Liver (tissue), 7 donors: ENCODE measurements at regions not wholly inside any gene's neighbourhood (a gene's known extent, or its start where the extent isn't known, plus 50 kb on each side); places are given as distances from the start of the nearest gene placed in this dataset.

Source experiments
- DNase-seq: peaks from one replicate; pipeline ENCODE4 v3.0.0-alpha.2; 2017; ENCODE audit warnings: low spot score
- H3K27ac ChIP-seq, 2 donors: one replicate each; pipeline ENCODE4 v1.7.0; 2013; ENCODE audit warnings: inconsistent platforms in 2 of 2, low read length in 2 of 2, control low read depth in 1 of 2, low read depth in 1 of 2, mild to moderate bottlenecking in 1 of 2
- H3K27me3 ChIP-seq, 4 donors: one replicate each; pipeline versions ENCODE4 v1.6.1 to v1.7.0; 2013; ENCODE audit warnings: low read length in 3 of 4, inconsistent platforms in 1 of 4, mild to moderate bottlenecking in 1 of 4, moderate library complexity in 1 of 4; ENCODE audit not compliant: control insufficient read depth in 4 of 4, insufficient read depth in 4 of 4
- H3K36me3 ChIP-seq, 4 donors: one replicate each; pipeline versions ENCODE4 v1.6.1 to v1.7.0; 2013; ENCODE audit warnings: low read length in 3 of 4, mild to moderate bottlenecking in 3 of 4, low read depth in 1 of 4, moderate library complexity in 1 of 4; ENCODE audit not compliant: control insufficient read depth in 4 of 4, insufficient read depth in 3 of 4
- H3K4me1 ChIP-seq, 4 donors: one replicate each; pipeline versions ENCODE4 v1.6.1 to v1.7.0; 2013; ENCODE audit warnings: low read length in 3 of 4, mild to moderate bottlenecking in 3 of 4, moderate library complexity in 1 of 4; ENCODE audit not compliant: control insufficient read depth in 4 of 4, insufficient read depth in 4 of 4
- H3K4me3 ChIP-seq, 3 donors: one replicate each; pipeline versions ENCODE4 v1.6.1 to v1.7.0; 2013; ENCODE audit warnings: low read length in 3 of 3, control low read depth in 1 of 3, low read depth in 1 of 3, mild to moderate bottlenecking in 1 of 3
- H3K9ac ChIP-seq, 2 donors: one replicate each; pipeline ENCODE4 v1.7.0; 2013; ENCODE audit warnings: low read length in 2 of 2, mild to moderate bottlenecking in 2 of 2, moderate library complexity in 2 of 2, control low read depth in 1 of 2, low read depth in 1 of 2
- H3K9me3 ChIP-seq, 4 donors: one replicate each; pipeline versions ENCODE4 v1.6.1 to v1.7.0; 2013; ENCODE audit warnings: low read length in 3 of 4; ENCODE audit not compliant: control insufficient read depth in 4 of 4
- ATF3 ChIP-seq: IDR thresholded peaks from 2 replicates; pipeline ENCODE4 v1.6.1; 2016; ENCODE audit warnings: antibody characterized with exemption
- EGR1 ChIP-seq, 2 donors: IDR thresholded peaks; 2 replicates each; pipeline ENCODE4 v1.6.1; 2016 to 2018; ENCODE audit warnings: antibody characterized with exemption in 2 of 2, low read depth in 2 of 2
- HNF4A ChIP-seq, 2 donors: conservative IDR thresholded peaks; 2 replicates each; pipeline ENCODE4 v1.6.1; 2016; ENCODE audit warnings: antibody characterized with exemption in 2 of 2, mild to moderate bottlenecking in 2 of 2
- HNF4G ChIP-seq: IDR thresholded peaks from 2 replicates; pipeline ENCODE4 v1.6.1; 2016; ENCODE audit warnings: antibody characterized with exemption
- JUND ChIP-seq, 2 donors: IDR thresholded peaks; 2 replicates each; pipeline ENCODE4 v1.6.1; 2016; ENCODE audit warnings: antibody characterized with exemption in 2 of 2
- MAX ChIP-seq: IDR thresholded peaks from 2 replicates; pipeline ENCODE4 v1.6.1; 2016; ENCODE audit warnings: antibody characterized with exemption
- NR2F2 ChIP-seq: IDR thresholded peaks from 2 replicates; pipeline ENCODE4 v1.6.1; 2016; ENCODE audit warnings: antibody characterized with exemption
- RAD21 ChIP-seq, 2 donors: IDR thresholded peaks; 2 replicates each; pipeline ENCODE4 v1.6.1; 2016; ENCODE audit warnings: antibody characterized with exemption in 2 of 2, mild to moderate bottlenecking in 2 of 2
- REST ChIP-seq: IDR thresholded peaks from 2 replicates; pipeline ENCODE4 v1.6.1; 2016; ENCODE audit warnings: antibody characterized with exemption, mild to moderate bottlenecking
- SP1 ChIP-seq: IDR thresholded peaks from 2 replicates; pipeline ENCODE4 v1.6.1; 2018; ENCODE audit warnings: antibody characterized with exemption, mild to moderate bottlenecking
- TAF1 ChIP-seq: conservative IDR thresholded peaks from 2 replicates; pipeline ENCODE4 v1.6.1; 2016; ENCODE audit warnings: antibody characterized with exemption, mild to moderate bottlenecking
- ZBTB33 ChIP-seq: IDR thresholded peaks from 2 replicates; pipeline ENCODE4 v1.6.1; 2016; ENCODE audit warnings: antibody characterized with exemption
- WGBS: extraction: QIAGEN DNeasy Blood & Tissue Kit; methylation state at CpG from one replicate; pipeline ENCODE4 v1.1.7; 2013; 5-methylcytosine and 5-hydroxymethylcytosine counted together
- donor health status: healthy.
- donor health status: healthy.
- donor health status: healthy.
- donor health status: healthy.

GRCh38 chr4:140227286-140227685, 73.3 kb upstream of the MAML3 start (continued):
- TF ChIP-seq ZBTB33 (no peak), ATF3 (no peak), RAD21 (IDR thresholded peaks at IDR 0.05) (peak in 1 of 2 donors; percentile 51), TAF1 (no peak), EGR1 (IDR thresholded peaks at IDR 0.05; ENCODE audit: low read depth in 2 of 2) (no peak), JUND (IDR thresholded peaks at IDR 0.05) (no peak)

GRCh38 chr4:140223056-140223810, 69.2 kb upstream of the MAML3 start:
- no peak for DNase-seq
- 80% methylated on average over 8 of the region's 8 CpGs for WGBS
- no peak for TF ChIP-seq ATF3
- peak; percentile 75 for TF ChIP-seq NR2F2
- Histone ChIP-seq H3K4me3 (no peak overlapping the region), H3K9ac (no peak overlapping the region), H3K36me3 (no peaks in the 10 kb centered on the region), H3K27me3 (no peaks in the 10 kb centered on the region), H3K9me3 (no peaks in the 10 kb centered on the region), H3K27ac (no peak overlapping the region), H3K4me1 (peaks cover 0 to 7% (median 4%) of the 10 kb centered on the region in 4 donors)

- Histone ChIP-seq H3K9me3 (no peaks in the 10 kb centered on the region), H3K4me3 (no peak overlapping the region), H3K36me3 (no peaks in the 10 kb centered on the region), H3K9ac (no peak overlapping the region), H3K27me3 (no peaks in the 10 kb centered on the region), H3K27ac (no peak overlapping the region), H3K4me1 (peaks cover 0 to 2% (median 0%) of the 10 kb centered on the region in 4 donors)
- TF ChIP-seq MAX (no peak), ATF3 (no peak), REST (no peak), SP1 (no peak), JUND (IDR thresholded peaks at IDR 0.05) (no peak), HNF4G (no peak), HNF4A (conservative IDR thresholded peaks at IDR 0.05) (no peak)
- DNase-seq = no peak
These were observed 68.2 kb upstream of the MAML3 start for GRCh38 chr4:140222171-140222570.
